ENCODE measurements at regions not wholly inside any gene's neighbourhood (a gene's known extent, or its start where the extent isn't known, plus 50 kb on each side); places are given as distances from the start of the nearest gene placed in this dataset.

GRCh38 chr4:135840781-135841180, 1639.2 kb upstream of the PABPC4L start:
- Mint-ChIP-seq H3K9me3 (ENCODE audit: insufficient read depth) (peaks cover 5% of the 10 kb centered on the region), H3K27ac (no peak overlapping the region), H3K27me3 (no peaks in the 10 kb centered on the region), H3K4me3 (no peak overlapping the region), H3K4me1 (no peaks in the 10 kb centered on the region)
- no peaks in the 10 kb centered on the region for H3K27me3 ChIP-seq (replicated peaks in 1 of 4; ENCODE audit: control extremely low read depth in 1 of 4, control insufficient read depth in 3 of 4, insufficient read depth in 4 of 4, low read length in 3 of 4)
- no peak overlapping the region for H2AFZ ChIP-seq (ENCODE audit: insufficient read depth, low read depth, low read length, poor library complexity, severe bottlenecking)
- DNase-seq (no peak), ATAC-seq (ENCODE audit: low read depth) (no peak)
- H3K36me3 ChIP-seq (replicated peaks in 1 of 2; ENCODE audit: control extremely low read depth in 1 of 2, control insufficient read depth in 1 of 2, extremely low read depth in 1 of 2, insufficient read depth in 2 of 2, low read length in 1 of 2), result no peaks in the 10 kb centered on the region
- no peaks in the 10 kb centered on the region for H3K4me1 ChIP-seq (ENCODE audit: control insufficient read depth in 2 of 2, insufficient read depth in 2 of 2, low read length in 2 of 2)
- no peak for TF ChIP-seq EZH2 (IDR thresholded peaks at IDR 0.05; ENCODE audit: borderline replicate concordance, insufficient read depth, low read depth, low read length, poor library complexity, severe bottlenecking)
- ChIA-PET CTCF (no interaction called here), POLR2A (no interaction called here)
- intact Hi-C loops (cut with micrococcal nuclease), result no loop called here
- WGBS (ENCODE audit: insufficient coverage), result no CpG with 5 or more reads among the region's 2 CpGs
- no peak overlapping the region for H3K9ac ChIP-seq (ENCODE audit: low read length)
- no peak overlapping the region for H3K4me2 ChIP-seq (replicated peaks; ENCODE audit: low read depth, low read length, poor library complexity, severe bottlenecking)
- H3K9me3 ChIP-seq (ENCODE audit: control extremely low read depth in 1 of 3, control insufficient read depth in 2 of 3, insufficient read depth in 1 of 3, low read length in 2 of 3), result no peaks in the 10 kb centered on the region
- no peaks in the 10 kb centered on the region for H4K20me1 ChIP-seq (ENCODE audit: control insufficient read depth, insufficient read depth, low read length, poor library complexity, severe bottlenecking)
- H3K79me2 ChIP-seq (ENCODE audit: control insufficient read depth, insufficient read depth, low read length), result no peaks in the 10 kb centered on the region
- H3K4me3 ChIP-seq (ENCODE audit: control extremely low read depth in 1 of 5, extremely low read depth in 1 of 5, insufficient read depth in 1 of 5, low read depth in 2 of 5, low read length in 4 of 5), result no peak overlapping the region
- H3K27ac ChIP-seq (ENCODE audit: low read length in 2 of 2), result no peak overlapping the region

DNA sequence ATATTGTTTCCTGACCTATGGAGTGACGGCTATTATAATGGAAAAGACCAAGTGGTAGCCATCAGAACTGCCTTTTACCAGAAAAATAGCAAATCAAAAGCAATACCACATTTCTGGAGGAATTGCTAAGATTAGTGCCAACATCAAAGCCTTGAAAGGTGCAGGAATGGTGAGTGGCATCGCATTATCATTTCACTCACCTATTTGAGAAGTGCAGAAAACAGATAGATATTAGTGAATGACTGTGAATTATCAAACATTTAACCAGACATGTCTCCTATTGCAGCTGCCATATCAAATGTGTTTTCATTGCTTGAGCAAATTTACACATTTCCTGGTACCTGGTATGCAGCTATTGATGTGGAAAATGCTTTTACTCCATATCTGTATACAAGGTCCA, 1638.1 kb upstream of the PABPC4L start:
- H3K9me3 Mint-ChIP-seq (ENCODE audit: insufficient read depth), result peaks cover 8% of the 10 kb centered on the region
- POLR2A ChIA-PET, result no interaction called here
- no peak overlapping the region for H3K27ac Mint-ChIP-seq
- H3K4me2 ChIP-seq (replicated peaks; ENCODE audit: low read depth, low read length, poor library complexity, severe bottlenecking), result no peak overlapping the region
- no peak overlapping the region for H3K4me3 ChIP-seq (ENCODE audit: control extremely low read depth in 1 of 5, extremely low read depth in 1 of 5, insufficient read depth in 1 of 5, low read depth in 2 of 5, low read length in 4 of 5)
- no peak overlapping the region for H3K27ac ChIP-seq (ENCODE audit: low read length in 2 of 2)
- H3K4me3 Mint-ChIP-seq, result no peak overlapping the region
- no peak overlapping the region for H3K9ac ChIP-seq (ENCODE audit: low read length)
- no peaks in the 10 kb centered on the region for H4K20me1 ChIP-seq (ENCODE audit: control insufficient read depth, insufficient read depth, low read length, poor library complexity, severe bottlenecking)
- WGBS (ENCODE audit: insufficient coverage), result no CpG with 5 or more reads among the region's 2 CpGs
- no peaks in the 10 kb centered on the region for H3K4me1 Mint-ChIP-seq
- no peak for TF ChIP-seq EZH2 (IDR thresholded peaks at IDR 0.05; ENCODE audit: borderline replicate concordance, insufficient read depth, low read depth, low read length, poor library complexity, severe bottlenecking)
- TF ChIP-seq CTCF (IDR thresholded peaks at IDR 0.05), result no peak
- DNase-seq (no peak), ATAC-seq (ENCODE audit: low read depth) (no peak)
- no peaks in the 10 kb centered on the region for H3K79me2 ChIP-seq (ENCODE audit: control insufficient read depth, insufficient read depth, low read length)
- no peak overlapping the region for H2AFZ ChIP-seq (ENCODE audit: insufficient read depth, low read depth, low read length, poor library complexity, severe bottlenecking)
- no peaks in the 10 kb centered on the region for H3K27me3 Mint-ChIP-seq
- H3K36me3 ChIP-seq (replicated peaks in 1 of 2; ENCODE audit: control extremely low read depth in 1 of 2, control insufficient read depth in 1 of 2, extremely low read depth in 1 of 2, insufficient read depth in 2 of 2, low read length in 1 of 2), result no peaks in the 10 kb centered on the region
- intact Hi-C loops (cut with micrococcal nuclease), result no loop called here
- H3K27me3 ChIP-seq (replicated peaks in 1 of 4; ENCODE audit: control extremely low read depth in 1 of 4, control insufficient read depth in 3 of 4, insufficient read depth in 4 of 4, low read length in 3 of 4), result no peaks in the 10 kb centered on the region
- H3K4me1 ChIP-seq (ENCODE audit: control insufficient read depth in 2 of 2, insufficient read depth in 2 of 2, low read length in 2 of 2), result no peaks in the 10 kb centered on the region
- CTCF ChIA-PET, result no interaction called here
- peaks cover 0 to 4% (median 0%) of the 10 kb centered on the region in 3 donors for H3K9me3 ChIP-seq (ENCODE audit: control extremely low read depth in 1 of 3, control insufficient read depth in 2 of 3, insufficient read depth in 1 of 3, low read length in 2 of 3)
